Prostate gland (tissue), 2 donors: ENCODE measurements at regions not wholly inside any gene's neighbourhood (a gene's known extent, or its start where the extent isn't known, plus 50 kb on each side); places are given as distances from the start of the nearest gene placed in this dataset.

ENCODE experiments used
- DNase-seq: peaks from one replicate; pipeline ENCODE4 v3.0.0-alpha.2; 2019; ENCODE audit warnings: low spot score
- H3K27ac ChIP-seq, 2 donors: fragments of 200-600 bp; sonication (generic); 2 replicates each; pipeline ENCODE4 v1.5.1; 2017 to 2019
- H3K27me3 ChIP-seq: fragments of 200-600 bp; sonication (generic); replicated peaks from 2 replicates; pipeline ENCODE4 v1.5.1; 2019; ENCODE audit not compliant: insufficient read depth
- H3K36me3 ChIP-seq, 2 donors: fragments of 200-600 bp; sonication (generic); 1 replicate in 1 of 2; 2 replicates in 1 of 2; pipeline versions ENCODE4 v1.5.1 to v1.8.1; 2017 to 2019
- H3K4me1 ChIP-seq: fragments of 200-600 bp; sonication (generic); replicated peaks from 2 replicates; pipeline ENCODE4 v1.5.1; 2019
- H3K4me3 ChIP-seq, 2 donors: fragments of 200-600 bp; sonication (generic); 2 replicates each; pipeline ENCODE4 v1.5.1; 2017 to 2019
- H3K9me3 ChIP-seq: fragments of 200-600 bp; sonication (generic); 2 replicates; pipeline ENCODE4 v1.5.1; 2017
- POLR2A ChIP-seq: fragments of 450-650 bp; IDR thresholded peaks from one replicate; pipeline ENCODE4 v1.6.1; 2016; ENCODE audit warnings: antibody characterized with exemption, mild to moderate bottlenecking
- POLR2AphosphoS5 ChIP-seq: sonication (generic); formaldehyde crosslinking; IDR thresholded peaks from one replicate; pipeline ENCODE4 v1.6.1; 2017; ENCODE audit warnings: antibody characterized with exemption
- WGBS: methylation state at CpG from one replicate; pipeline ENCODE4 v1.1.5; 2018; 5-methylcytosine and 5-hydroxymethylcytosine counted together
- intact Hi-C: fragments of 100-400 bp; cut with DNase I; formaldehyde crosslinking; loops from one replicate; pipeline ENCODE4 v1.14.2; 2022
- TF ChIP-seq, protein P1 (sequence below), 4 experiments: fragments of 200-600 bp in 2 of 4; fragments of 450-650 bp in 2 of 4; sonication (generic) in 2 of 4; IDR thresholded peaks; 1 replicate in 3 of 4; 2 replicates in 1 of 4; pipeline ENCODE4 v1.5.1; 2016 to 2019; ENCODE audit warnings: antibody characterized with exemption in 4 of 4, mild to moderate bottlenecking in 2 of 4, moderate library complexity in 2 of 4

DNA sequence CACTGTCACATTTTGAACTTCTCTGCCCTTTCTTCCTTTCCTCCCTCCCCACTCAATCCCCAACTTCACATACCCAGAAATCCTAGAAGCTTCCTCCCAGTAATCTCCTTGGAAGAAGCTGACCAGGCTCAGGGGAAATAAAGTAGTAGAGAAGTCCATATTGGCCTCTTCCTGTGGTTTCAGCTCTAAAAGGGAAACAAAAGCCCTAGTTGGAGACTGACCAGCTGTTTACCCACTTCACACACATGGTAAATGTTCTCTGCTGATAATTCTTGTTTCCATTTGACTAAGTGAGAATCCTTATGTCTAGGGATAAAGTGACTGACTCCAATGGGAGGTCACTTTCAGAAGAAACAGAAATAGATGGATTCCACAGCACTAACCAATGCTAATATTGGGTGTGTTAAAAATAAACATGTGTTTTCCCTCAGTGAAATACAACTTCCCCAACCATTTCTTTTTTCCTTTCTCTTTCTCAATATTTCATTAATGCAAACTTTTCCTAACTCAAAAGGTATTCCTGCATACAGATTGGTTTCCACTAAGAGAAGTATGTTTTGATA lies 178.9 kb upstream of the DPT start:
- Histone ChIP-seq H3K4me3 (no peak overlapping the region), H3K4me1 (peaks cover 6% of the 10 kb centered on the region), H3K36me3 (no peaks in the 10 kb centered on the region), H3K9me3 (no peaks in the 10 kb centered on the region), H3K27ac (peak overlapping the region in 1 of 2 donors; percentile 47), H3K27me3 (no peaks in the 10 kb centered on the region)
- intact Hi-C loops: no loop called here
- no peak for TF ChIP-seq POLR2A
- TF ChIP-seq, protein P1, sequence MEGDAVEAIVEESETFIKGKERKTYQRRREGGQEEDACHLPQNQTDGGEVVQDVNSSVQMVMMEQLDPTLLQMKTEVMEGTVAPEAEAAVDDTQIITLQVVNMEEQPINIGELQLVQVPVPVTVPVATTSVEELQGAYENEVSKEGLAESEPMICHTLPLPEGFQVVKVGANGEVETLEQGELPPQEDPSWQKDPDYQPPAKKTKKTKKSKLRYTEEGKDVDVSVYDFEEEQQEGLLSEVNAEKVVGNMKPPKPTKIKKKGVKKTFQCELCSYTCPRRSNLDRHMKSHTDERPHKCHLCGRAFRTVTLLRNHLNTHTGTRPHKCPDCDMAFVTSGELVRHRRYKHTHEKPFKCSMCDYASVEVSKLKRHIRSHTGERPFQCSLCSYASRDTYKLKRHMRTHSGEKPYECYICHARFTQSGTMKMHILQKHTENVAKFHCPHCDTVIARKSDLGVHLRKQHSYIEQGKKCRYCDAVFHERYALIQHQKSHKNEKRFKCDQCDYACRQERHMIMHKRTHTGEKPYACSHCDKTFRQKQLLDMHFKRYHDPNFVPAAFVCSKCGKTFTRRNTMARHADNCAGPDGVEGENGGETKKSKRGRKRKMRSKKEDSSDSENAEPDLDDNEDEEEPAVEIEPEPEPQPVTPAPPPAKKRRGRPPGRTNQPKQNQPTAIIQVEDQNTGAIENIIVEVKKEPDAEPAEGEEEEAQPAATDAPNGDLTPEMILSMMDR (IDR thresholded peaks at IDR 0.05): no peak
- no peak for TF ChIP-seq POLR2AphosphoS5
- DNase-seq: no peak

DNA sequence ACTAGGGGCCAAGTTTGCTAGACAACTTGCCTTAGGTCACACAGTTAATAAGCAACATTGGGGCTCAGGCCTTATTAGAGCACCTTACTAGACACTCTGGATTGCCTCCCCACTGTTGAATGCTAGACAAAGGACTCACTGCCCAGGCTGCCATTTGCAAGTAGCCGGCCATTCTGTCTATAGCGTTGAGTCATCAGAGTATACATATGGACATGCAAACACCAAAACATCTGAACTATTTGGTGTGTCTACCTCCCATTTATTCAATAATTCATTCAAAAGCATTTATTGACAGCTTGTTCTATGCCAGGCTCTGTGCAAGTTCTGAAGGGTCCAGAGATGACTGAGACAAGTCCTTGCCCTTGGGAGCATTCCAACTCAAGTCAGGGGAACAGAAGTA lies 181.4 kb upstream of the DPT start:
- Histone ChIP-seq H3K27ac (no peak overlapping the region), H3K4me1 (peaks cover 9% of the 10 kb centered on the region), H3K9me3 (no peaks in the 10 kb centered on the region), H3K27me3 (no peaks in the 10 kb centered on the region), H3K36me3 (no peaks in the 10 kb centered on the region), H3K4me3 (no peak overlapping the region)
- 84% methylated on average over 2 of the region's 2 CpGs for WGBS
- TF ChIP-seq POLR2AphosphoS5 (no peak), POLR2A (no peak)
- TF ChIP-seq, protein P1 (IDR thresholded peaks at IDR 0.05): no peak
- intact Hi-C loops: no loop called here
- no peak for DNase-seq

DNA sequence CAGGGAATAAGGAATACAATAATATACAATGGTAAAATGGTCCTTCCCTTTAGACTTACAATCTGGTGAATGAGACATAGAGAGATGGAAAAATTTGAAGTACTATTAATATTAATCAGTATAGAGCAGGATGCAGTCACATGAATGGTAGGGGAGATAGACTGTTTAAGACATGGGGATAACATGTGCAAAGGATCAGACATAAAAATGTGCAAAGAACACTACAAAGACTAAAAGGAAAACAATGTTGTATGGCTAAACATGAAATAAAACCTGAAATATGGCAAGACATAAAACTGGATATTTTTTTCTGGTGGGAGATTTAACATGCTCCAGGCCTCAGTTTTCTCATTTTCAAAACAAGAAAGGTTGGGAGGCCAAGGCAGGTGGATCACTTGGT lies 182.4 kb upstream of the DPT start:
- intact Hi-C loops: no loop called here
- TF ChIP-seq, protein P1 (IDR thresholded peaks at IDR 0.05): no peak
- TF ChIP-seq POLR2AphosphoS5 (no peak), POLR2A (no peak)
- H3K27ac ChIP-seq: no peak overlapping the region
- H3K36me3 ChIP-seq: no peaks in the 10 kb centered on the region
- H3K9me3 ChIP-seq: no peaks in the 10 kb centered on the region
- DNase-seq: no peak
- no peak overlapping the region for H3K4me3 ChIP-seq
- no peaks in the 10 kb centered on the region for H3K27me3 ChIP-seq
- peaks cover 9% of the 10 kb centered on the region for H3K4me1 ChIP-seq

DNA sequence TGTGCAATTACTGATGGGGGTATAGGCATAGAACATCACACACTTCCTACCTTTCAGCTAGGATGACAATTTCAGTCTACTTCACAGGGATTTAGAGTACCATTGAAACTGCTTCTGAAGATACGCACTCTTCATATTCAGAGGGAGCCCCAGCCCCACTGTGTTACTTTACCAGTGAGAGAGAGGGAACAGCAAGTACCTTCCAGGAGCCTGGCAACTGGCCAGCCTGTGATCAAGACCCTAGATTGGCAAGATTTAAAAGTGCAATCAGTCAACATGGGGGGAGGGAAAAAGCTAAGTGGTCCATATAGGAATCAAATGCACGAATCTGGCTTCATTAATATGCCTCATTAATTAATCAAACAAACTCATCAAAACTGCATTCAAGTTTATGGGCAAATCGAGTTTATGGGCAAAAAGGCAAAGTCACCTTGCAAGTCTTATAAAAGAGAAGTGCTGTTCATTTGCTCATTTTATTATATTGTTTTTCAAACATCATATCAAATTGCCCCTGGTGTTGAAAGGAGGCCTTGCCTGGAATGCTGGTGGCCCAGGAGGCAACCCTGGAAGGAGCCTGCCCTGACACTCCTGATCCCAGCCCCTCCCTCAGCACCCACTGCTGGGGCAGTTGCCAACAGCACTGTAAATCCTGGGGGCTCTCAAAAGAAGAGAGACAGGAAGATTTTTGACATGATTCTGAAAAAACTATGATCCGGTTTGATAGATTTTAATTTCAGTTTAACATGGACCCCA lies 184.9 kb upstream of the DPT start:
- TF ChIP-seq POLR2A (no peak), POLR2AphosphoS5 (no peak)
- TF ChIP-seq, protein P1 (IDR thresholded peaks at IDR 0.05): no peak

DNA sequence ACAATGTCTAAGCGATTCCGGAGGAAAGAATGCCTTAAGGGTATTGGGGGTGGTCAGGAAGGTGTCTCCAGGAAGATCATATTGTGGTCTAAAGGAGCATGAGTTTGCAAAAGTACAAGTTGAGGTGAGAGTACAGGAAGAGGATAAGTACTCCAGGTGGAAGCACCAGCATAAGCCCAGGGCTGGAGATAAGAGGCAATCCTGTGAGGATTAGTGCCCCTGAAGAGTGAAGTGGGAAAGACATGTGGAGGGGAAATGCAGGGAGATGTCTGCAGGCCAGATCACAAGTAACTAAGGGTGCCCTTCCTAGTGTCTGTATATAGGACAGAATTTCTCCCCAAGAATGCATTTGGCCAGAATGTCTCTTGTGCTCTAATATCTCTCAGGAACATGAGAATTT lies 188.3 kb upstream of the DPT start:
- Histone ChIP-seq H3K4me3 (no peak overlapping the region), H3K36me3 (no peaks in the 10 kb centered on the region), H3K4me1 (peaks cover 8% of the 10 kb centered on the region), H3K27ac (no peak overlapping the region), H3K9me3 (no peaks in the 10 kb centered on the region), H3K27me3 (no peaks in the 10 kb centered on the region)
- intact Hi-C loops: no loop called here
- no peak for TF ChIP-seq POLR2AphosphoS5
- no peak for TF ChIP-seq POLR2A
- TF ChIP-seq, protein P1 (IDR thresholded peaks at IDR 0.05): no peak
- DNase-seq: no peak
- 65% methylated on average over 2 of the region's 2 CpGs for WGBS

More for the DNA sequence above, 184.9 kb upstream of the DPT start:
- Histone ChIP-seq H3K4me3 (no peak overlapping the region), H3K27ac (no peak overlapping the region), H3K27me3 (no peaks in the 10 kb centered on the region), H3K9me3 (no peaks in the 10 kb centered on the region), H3K36me3 (no peaks in the 10 kb centered on the region), H3K4me1 (peaks cover 3% of the 10 kb centered on the region)
- intact Hi-C loops: no loop called here
- DNase-seq: peak; percentile 12
- 52% methylated on average over 4 of the region's 4 CpGs for WGBS
